ENCODE measurements at regions not wholly inside any gene's neighbourhood (a gene's known extent, or its start where the extent isn't known, plus 50 kb on each side); places are given as distances from the start of the nearest gene placed in this dataset.
"Not testable (repeated sequence)": the region's sequence is repeated elsewhere in the genome, so short reads cannot be mapped to it uniquely, and the experiment has no call there.

DNA sequence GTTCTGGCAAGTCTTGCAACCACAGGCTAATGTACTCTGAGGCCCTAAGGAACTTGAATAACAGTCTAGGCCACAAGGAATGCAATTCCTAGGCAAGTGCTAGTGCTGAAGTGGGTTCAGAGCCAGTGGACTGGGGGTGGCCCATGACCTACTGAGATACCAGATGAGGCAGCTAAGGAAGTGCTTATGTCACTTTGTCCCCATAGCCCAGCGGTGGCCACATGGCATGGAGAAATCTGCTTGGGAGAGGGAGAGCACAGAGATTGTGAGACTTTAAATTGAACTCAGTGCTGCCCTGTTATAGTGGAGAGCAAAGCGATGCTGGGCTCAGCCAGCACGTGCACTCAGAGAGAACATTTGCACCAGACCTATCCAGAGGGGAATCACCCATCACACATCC lies 629.5 kb downstream of the JRKL start:
- WGBS, result 96% methylated on average over 3 of the region's 3 CpGs
- peaks cover 0 to 5% of the 10 kb centered on the region in 2 donors for H3K9me3 ChIP-seq (ENCODE audit: control insufficient read depth in 2 of 2, insufficient read depth in 1 of 2, low read length in 1 of 2)
- H3K36me3 ChIP-seq (ENCODE audit: control insufficient read depth in 2 of 2, insufficient read depth in 2 of 2, low read length in 1 of 2), result no peaks in the 10 kb centered on the region
- H3K27me3 ChIP-seq (ENCODE audit: control insufficient read depth in 2 of 2, insufficient read depth in 1 of 2, low read length in 1 of 2), result no peaks in the 10 kb centered on the region
- no peak overlapping the region for H3K27ac ChIP-seq (ENCODE audit: low read depth in 1 of 2, low read length in 1 of 2)
- H3K4me1 ChIP-seq (ENCODE audit: control insufficient read depth in 2 of 2, insufficient read depth in 2 of 2, low read length in 2 of 2), result no peaks in the 10 kb centered on the region
- H3K4me3 ChIP-seq (ENCODE audit: low read length in 2 of 2), result no peak overlapping the region
- DNase-seq (ENCODE audit: low read depth in 6 of 9, low spot score in 9 of 9), result no peak

DNA sequence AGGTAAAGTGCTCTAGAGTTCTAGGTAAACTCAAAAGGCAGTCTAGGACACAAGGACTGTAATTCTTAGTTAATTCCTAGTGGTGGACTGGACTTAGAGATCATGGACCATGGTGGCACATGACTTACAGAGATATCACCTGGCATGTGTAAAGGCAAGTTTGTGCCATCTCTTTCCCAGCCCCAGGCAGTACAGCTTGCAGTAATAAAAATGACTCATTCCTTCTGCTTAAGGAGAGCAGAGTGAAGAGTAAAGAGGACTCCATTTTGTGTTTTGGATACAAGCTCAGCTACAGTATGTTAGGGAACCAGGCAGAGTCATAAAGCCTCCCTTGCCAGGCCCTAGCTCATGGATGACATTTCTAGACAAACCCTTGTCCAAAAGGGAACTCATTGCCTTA lies 629.9 kb downstream of the JRKL start:
- H3K36me3 ChIP-seq (ENCODE audit: control insufficient read depth in 2 of 2, insufficient read depth in 2 of 2, low read length in 1 of 2), result no peaks in the 10 kb centered on the region
- no peak for DNase-seq (ENCODE audit: low read depth in 6 of 9, low spot score in 9 of 9)
- H3K27me3 ChIP-seq (ENCODE audit: control insufficient read depth in 2 of 2, insufficient read depth in 1 of 2, low read length in 1 of 2), result no peaks in the 10 kb centered on the region
- H3K27ac ChIP-seq (ENCODE audit: low read depth in 1 of 2, low read length in 1 of 2), result no peak overlapping the region
- H3K9me3 ChIP-seq (ENCODE audit: control insufficient read depth in 2 of 2, insufficient read depth in 1 of 2, low read length in 1 of 2), result peaks cover 0 to 5% of the 10 kb centered on the region in 2 donors
- H3K4me1 ChIP-seq (ENCODE audit: control insufficient read depth in 2 of 2, insufficient read depth in 2 of 2, low read length in 2 of 2), result no peaks in the 10 kb centered on the region
- no peak overlapping the region for H3K4me3 ChIP-seq (ENCODE audit: low read length in 2 of 2)

DNA sequence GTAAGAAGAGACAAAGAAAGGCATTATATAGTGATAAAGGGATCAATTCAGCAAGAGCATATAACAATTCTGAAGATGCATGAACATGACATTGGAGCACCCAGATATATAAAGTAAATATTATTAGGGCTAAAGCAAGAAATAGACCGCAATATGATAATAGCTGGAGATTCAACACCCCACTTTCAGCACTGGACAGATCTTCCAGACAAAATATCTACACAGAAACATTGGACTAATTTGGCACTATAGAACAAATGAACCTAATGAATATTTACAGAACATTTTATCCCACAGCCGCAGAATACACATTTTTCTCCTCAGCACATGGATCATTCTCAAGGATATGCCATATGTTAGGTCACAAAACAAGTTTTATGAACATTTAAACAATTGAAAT lies 633.1 kb downstream of the JRKL start:
- H3K27me3 ChIP-seq (ENCODE audit: control insufficient read depth in 2 of 2, insufficient read depth in 1 of 2, low read length in 1 of 2), result no peaks in the 10 kb centered on the region
- peaks cover 0 to 5% of the 10 kb centered on the region in 2 donors for H3K9me3 ChIP-seq (ENCODE audit: control insufficient read depth in 2 of 2, insufficient read depth in 1 of 2, low read length in 1 of 2)
- no peaks in the 10 kb centered on the region for H3K36me3 ChIP-seq (ENCODE audit: control insufficient read depth in 2 of 2, insufficient read depth in 2 of 2, low read length in 1 of 2)
- no peak overlapping the region for H3K4me3 ChIP-seq (ENCODE audit: low read length in 2 of 2)
- 90% methylated on average over 2 of the region's 2 CpGs for WGBS
- DNase-seq (ENCODE audit: low read depth in 6 of 9, low spot score in 9 of 9), result no peak
- no peak overlapping the region for H3K27ac ChIP-seq (ENCODE audit: low read depth in 1 of 2, low read length in 1 of 2)
- H3K4me1 ChIP-seq (ENCODE audit: control insufficient read depth in 2 of 2, insufficient read depth in 2 of 2, low read length in 2 of 2), result no peaks in the 10 kb centered on the region

DNA sequence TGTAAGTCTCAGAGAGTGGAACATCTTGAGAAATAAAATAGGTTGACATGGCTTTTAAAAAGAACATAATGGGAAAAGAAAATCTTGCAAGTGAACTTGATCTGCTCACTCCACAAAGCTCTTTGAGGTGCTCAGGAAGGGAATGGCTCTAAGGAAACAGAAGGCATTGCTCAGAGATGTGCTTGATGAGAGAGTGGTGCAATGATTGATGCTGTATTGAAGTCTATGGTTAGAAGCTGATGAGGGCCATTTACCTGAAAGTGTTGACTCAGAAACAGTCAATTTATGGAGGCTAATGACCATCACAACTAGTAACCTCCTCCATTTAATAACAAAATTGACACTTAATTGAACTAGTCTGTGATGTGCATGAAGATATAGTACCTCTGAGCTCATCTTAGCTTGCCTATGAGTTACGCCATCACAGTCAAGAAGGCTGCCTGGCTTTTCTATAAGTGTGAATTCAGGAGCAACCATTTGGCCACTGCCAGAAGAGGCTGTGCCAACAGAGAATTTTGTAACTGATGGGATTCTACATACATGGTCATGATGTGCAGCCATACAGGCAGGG lies 639.1 kb downstream of the JRKL start:
- DNase-seq (ENCODE audit: low read depth in 6 of 9, low spot score in 9 of 9), result no peak
- WGBS, result 97% methylated on average over 1 of the region's 1 CpG
- H3K36me3 ChIP-seq (ENCODE audit: control insufficient read depth in 2 of 2, insufficient read depth in 2 of 2, low read length in 1 of 2), result no peaks in the 10 kb centered on the region
- no peak overlapping the region for H3K4me3 ChIP-seq (ENCODE audit: low read length in 2 of 2)
- H3K9me3 ChIP-seq (ENCODE audit: control insufficient read depth in 2 of 2, insufficient read depth in 1 of 2, low read length in 1 of 2), result no peaks in the 10 kb centered on the region
- no peaks in the 10 kb centered on the region for H3K4me1 ChIP-seq (ENCODE audit: control insufficient read depth in 2 of 2, insufficient read depth in 2 of 2, low read length in 2 of 2)
- no peak overlapping the region for H3K27ac ChIP-seq (ENCODE audit: low read depth in 1 of 2, low read length in 1 of 2)
- H3K27me3 ChIP-seq (ENCODE audit: control insufficient read depth in 2 of 2, insufficient read depth in 1 of 2, low read length in 1 of 2), result no peaks in the 10 kb centered on the region

DNA sequence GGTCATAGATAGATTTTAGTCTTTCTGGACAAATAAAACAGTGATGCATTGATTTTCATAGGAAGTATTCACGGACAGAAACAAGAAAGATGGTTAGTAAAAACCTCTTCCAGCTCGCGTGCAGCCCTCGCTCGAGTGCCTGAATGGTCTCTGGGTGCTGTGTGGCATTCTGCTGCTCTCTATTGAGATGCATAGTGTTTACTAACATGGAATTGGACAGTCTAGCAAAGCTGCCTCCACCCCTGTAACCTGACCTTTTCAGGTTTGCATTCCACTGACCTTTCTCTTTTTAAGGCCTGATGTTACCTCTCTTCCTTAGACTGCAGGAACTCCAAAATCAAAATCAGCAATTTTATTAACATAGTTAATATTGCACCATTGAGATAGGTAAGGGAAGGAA lies 643.4 kb downstream of the JRKL start:
- no peak for DNase-seq (ENCODE audit: low read depth in 6 of 9, low spot score in 9 of 9)
- no peaks in the 10 kb centered on the region for H3K9me3 ChIP-seq (ENCODE audit: control insufficient read depth in 2 of 2, insufficient read depth in 1 of 2, low read length in 1 of 2)
- WGBS, result 74% methylated on average over 5 of the region's 5 CpGs

DNA sequence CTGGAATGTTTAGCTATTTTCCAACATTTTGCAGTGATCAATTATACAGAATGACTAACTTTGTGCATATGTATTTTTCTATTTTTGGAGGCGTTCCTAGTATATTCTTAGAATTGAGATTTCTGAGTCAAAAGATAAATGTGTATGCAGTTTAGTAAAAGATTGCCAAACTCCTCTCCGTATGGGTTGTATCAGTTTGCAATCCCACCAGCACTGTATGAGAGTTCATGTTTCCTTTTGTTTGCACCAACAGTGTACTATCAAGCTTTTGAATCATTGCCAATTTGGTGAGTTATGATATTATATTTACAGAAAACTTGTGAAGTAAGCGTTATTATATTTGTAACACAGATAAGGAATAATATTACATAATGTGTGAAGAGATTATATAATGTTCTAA lies 658.7 kb downstream of the JRKL start:
- 83% methylated on average over 3 of the region's 3 CpGs for WGBS

More for the DNA sequence above, 643.4 kb downstream of the JRKL start:
- H3K27me3 ChIP-seq (ENCODE audit: control insufficient read depth in 2 of 2, insufficient read depth in 1 of 2, low read length in 1 of 2), result no peaks in the 10 kb centered on the region
- no peak overlapping the region for H3K4me3 ChIP-seq (ENCODE audit: low read length in 2 of 2)
- H3K27ac ChIP-seq (ENCODE audit: low read depth in 1 of 2, low read length in 1 of 2), result no peak overlapping the region
- no peaks in the 10 kb centered on the region for H3K4me1 ChIP-seq (ENCODE audit: control insufficient read depth in 2 of 2, insufficient read depth in 2 of 2, low read length in 2 of 2)
- no peaks in the 10 kb centered on the region for H3K36me3 ChIP-seq (ENCODE audit: control insufficient read depth in 2 of 2, insufficient read depth in 2 of 2, low read length in 1 of 2)

DNA sequence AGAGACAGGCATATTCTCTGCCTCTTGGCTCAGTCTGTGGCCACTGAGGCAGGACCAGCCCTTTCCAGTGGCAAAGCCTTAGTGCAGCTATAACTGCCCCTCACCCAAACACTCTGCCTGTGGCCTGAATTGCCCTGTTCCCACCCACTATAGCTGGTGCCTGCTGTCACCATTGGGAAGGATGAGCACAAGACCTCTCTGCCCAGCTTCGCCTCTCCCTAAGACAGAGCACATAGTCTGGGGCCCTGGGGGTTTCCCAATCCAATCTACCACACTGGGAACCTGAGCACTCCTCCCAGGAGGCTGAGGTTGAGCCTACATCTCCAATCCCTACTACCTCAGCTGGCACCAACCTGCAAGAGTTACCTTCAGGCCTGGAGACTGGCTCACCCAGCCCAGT lies 670.4 kb downstream of the JRKL start:
- Histone ChIP-seq H3K27me3 (ENCODE audit: control insufficient read depth in 2 of 2, insufficient read depth in 1 of 2, low read length in 1 of 2) (no peaks in the 10 kb centered on the region), H3K36me3 (ENCODE audit: control insufficient read depth in 2 of 2, insufficient read depth in 2 of 2, low read length in 1 of 2) (no peaks in the 10 kb centered on the region), H3K9me3 (ENCODE audit: control insufficient read depth in 2 of 2, insufficient read depth in 1 of 2, low read length in 1 of 2) (peaks cover 0 to 13% of the 10 kb centered on the region in 2 donors), H3K27ac (ENCODE audit: low read depth in 1 of 2, low read length in 1 of 2) (no peak overlapping the region), H3K4me1 (ENCODE audit: control insufficient read depth in 2 of 2, insufficient read depth in 2 of 2, low read length in 2 of 2) (no peaks in the 10 kb centered on the region), H3K4me3 (ENCODE audit: low read length in 2 of 2) (no peak overlapping the region)
- no peak for DNase-seq (ENCODE audit: low read depth in 6 of 9, low spot score in 9 of 9)
- 88% methylated on average over 1 of the region's 1 CpG for WGBS

More for the DNA sequence above, 658.7 kb downstream of the JRKL start:
- Histone ChIP-seq H3K27ac (ENCODE audit: low read depth in 1 of 2, low read length in 1 of 2) (no peak overlapping the region), H3K27me3 (ENCODE audit: control insufficient read depth in 2 of 2, insufficient read depth in 1 of 2, low read length in 1 of 2) (no peaks in the 10 kb centered on the region), H3K36me3 (ENCODE audit: control insufficient read depth in 2 of 2, insufficient read depth in 2 of 2, low read length in 1 of 2) (no peaks in the 10 kb centered on the region), H3K4me3 (ENCODE audit: low read length in 2 of 2) (no peak overlapping the region), H3K4me1 (ENCODE audit: control insufficient read depth in 2 of 2, insufficient read depth in 2 of 2, low read length in 2 of 2) (no peaks in the 10 kb centered on the region), H3K9me3 (ENCODE audit: control insufficient read depth in 2 of 2, insufficient read depth in 1 of 2, low read length in 1 of 2) (peaks cover 0 to 6% of the 10 kb centered on the region in 2 donors)
- no peak for DNase-seq (ENCODE audit: low read depth in 6 of 9, low spot score in 9 of 9)

DNA sequence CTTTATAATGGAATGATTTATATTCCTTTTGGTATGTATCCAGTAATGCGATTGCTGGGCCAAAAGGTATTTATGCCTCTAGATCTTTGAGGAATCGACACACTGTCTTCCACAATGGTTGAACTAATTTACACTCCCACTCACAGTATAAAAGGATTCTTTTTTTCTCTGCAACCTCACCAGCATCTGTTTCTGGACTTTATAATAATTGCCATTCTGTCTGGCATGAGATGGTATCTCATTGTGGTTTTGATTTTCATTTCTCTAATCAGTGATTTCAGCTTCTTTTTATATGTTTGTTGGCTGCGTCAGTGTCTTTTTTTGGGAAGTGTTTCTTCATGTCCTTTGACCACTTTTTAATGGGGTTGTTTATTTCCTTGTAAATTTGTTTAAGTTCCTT lies 679.3 kb downstream of the JRKL start:
- Histone ChIP-seq H3K27ac (ENCODE audit: low read depth in 1 of 2, low read length in 1 of 2) (no peak overlapping the region), H3K27me3 (ENCODE audit: control insufficient read depth in 2 of 2, insufficient read depth in 1 of 2, low read length in 1 of 2) (no peaks in the 10 kb centered on the region), H3K36me3 (ENCODE audit: control insufficient read depth in 2 of 2, insufficient read depth in 2 of 2, low read length in 1 of 2) (no peaks in the 10 kb centered on the region), H3K9me3 (ENCODE audit: control insufficient read depth in 2 of 2, insufficient read depth in 1 of 2, low read length in 1 of 2) (peaks cover 0 to 5% of the 10 kb centered on the region in 2 donors), H3K4me3 (ENCODE audit: low read length in 2 of 2) (no peak overlapping the region), H3K4me1 (ENCODE audit: control insufficient read depth in 2 of 2, insufficient read depth in 2 of 2, low read length in 2 of 2) (no peaks in the 10 kb centered on the region)
- 89% methylated on average over 3 of the region's 3 CpGs for WGBS
- no peak for DNase-seq (ENCODE audit: low read depth in 6 of 9, low spot score in 9 of 9)

DNA sequence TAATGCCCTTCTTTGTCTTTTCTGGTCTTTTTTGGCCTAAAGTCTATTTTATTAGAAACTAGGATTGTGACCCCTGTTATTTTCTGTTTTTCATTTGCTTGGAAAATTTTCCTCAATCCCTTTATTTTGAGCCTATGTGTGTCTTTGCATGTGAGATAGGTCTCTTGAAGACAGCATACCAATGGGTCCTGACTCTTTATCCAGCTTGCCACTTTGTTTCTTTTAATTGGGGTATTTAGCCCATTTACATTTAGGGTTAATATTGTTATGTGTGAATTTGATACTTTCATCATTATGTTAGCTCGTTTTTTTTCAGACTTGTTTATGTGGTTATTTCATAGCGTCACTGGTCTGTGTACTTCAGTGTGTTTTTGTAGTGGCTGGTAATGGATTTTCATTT lies 682.6 kb downstream of the JRKL start:
- no peak for DNase-seq (ENCODE audit: low read depth in 6 of 9, low spot score in 9 of 9)
- Histone ChIP-seq H3K27me3 (ENCODE audit: control insufficient read depth in 2 of 2, insufficient read depth in 1 of 2, low read length in 1 of 2) (no peaks in the 10 kb centered on the region), H3K36me3 (ENCODE audit: control insufficient read depth in 2 of 2, insufficient read depth in 2 of 2, low read length in 1 of 2) (no peaks in the 10 kb centered on the region), H3K4me1 (ENCODE audit: control insufficient read depth in 2 of 2, insufficient read depth in 2 of 2, low read length in 2 of 2) (no peaks in the 10 kb centered on the region), H3K9me3 (ENCODE audit: control insufficient read depth in 2 of 2, insufficient read depth in 1 of 2, low read length in 1 of 2) (peaks cover 0 to 9% of the 10 kb centered on the region in 2 donors), H3K27ac (ENCODE audit: low read depth in 1 of 2, low read length in 1 of 2) (no peak overlapping the region), H3K4me3 (ENCODE audit: low read length in 2 of 2) (no peak overlapping the region)
- WGBS, result 85% methylated on average over 2 of the region's 2 CpGs

DNA sequence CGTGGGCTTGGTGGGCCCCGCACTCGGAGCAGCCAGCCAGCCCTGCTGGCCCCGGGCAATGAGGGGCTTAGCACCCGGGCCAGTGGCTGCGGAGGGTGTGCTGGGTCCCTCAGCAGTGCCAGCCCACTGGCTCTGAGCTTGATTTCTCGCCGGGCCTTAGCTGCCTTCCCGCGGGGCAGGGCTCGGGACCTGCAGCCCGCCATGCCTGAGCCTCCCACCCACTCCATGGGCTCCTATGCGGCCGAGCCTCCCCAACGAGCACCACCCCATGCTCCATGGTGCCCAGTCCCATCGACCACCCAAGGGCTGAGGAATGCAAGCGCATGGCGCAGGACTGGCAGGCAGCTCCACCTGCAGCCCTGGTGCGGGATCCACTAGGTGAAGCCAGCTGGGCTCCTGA lies 686.9 kb downstream of the JRKL start:
- H3K4me3 ChIP-seq (ENCODE audit: low read length in 2 of 2); DNase-seq (ENCODE audit: low read depth in 6 of 9, low spot score in 9 of 9); H3K4me1 ChIP-seq (ENCODE audit: control insufficient read depth in 2 of 2, insufficient read depth in 2 of 2, low read length in 2 of 2); H3K36me3 ChIP-seq (ENCODE audit: control insufficient read depth in 2 of 2, insufficient read depth in 2 of 2, low read length in 1 of 2); H3K27me3 ChIP-seq (ENCODE audit: control insufficient read depth in 2 of 2, insufficient read depth in 1 of 2, low read length in 1 of 2); H3K27ac ChIP-seq (ENCODE audit: low read depth in 1 of 2, low read length in 1 of 2); H3K9me3 ChIP-seq (ENCODE audit: control insufficient read depth in 2 of 2, insufficient read depth in 1 of 2, low read length in 1 of 2): not testable (repeated sequence)
- WGBS, result 97% methylated on average over 18 of the region's 19 CpGs
